LNCAP (cell line): ENCODE measurements at regions not wholly inside any gene's neighbourhood (a gene's known extent, or its start where the extent isn't known, plus 50 kb on each side); places are given as distances from the start of the nearest gene placed in this dataset.

Experiments
- CTCF ChIP-seq: fragments of 450-650 bp; IDR thresholded peaks from 2 replicates; pipeline ENCODE4 v1.5.1; 2017; ENCODE audit warnings: mild to moderate bottlenecking

DNA sequence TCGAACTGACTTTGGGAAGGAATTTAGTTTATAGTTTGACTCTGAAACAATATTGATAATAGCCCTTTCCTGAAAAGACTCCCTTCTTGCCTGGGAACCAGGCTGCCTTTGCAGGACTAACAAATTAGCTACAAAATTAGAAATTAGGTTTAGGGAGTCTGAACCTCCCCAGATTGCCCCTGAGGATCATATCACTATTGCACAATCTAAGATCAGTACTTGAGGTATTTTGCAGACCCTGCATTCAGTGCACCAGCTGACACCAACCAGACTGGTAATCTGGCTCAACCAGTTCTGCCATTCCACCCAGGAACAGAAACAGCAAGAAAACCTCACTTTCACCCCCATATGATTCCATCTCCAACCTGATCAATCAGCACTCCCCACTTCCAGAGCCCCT lies 131.8 kb upstream of the GALNT5 start:
- TF ChIP-seq CTCF, result no peak

- no peak for TF ChIP-seq CTCF
These were observed 130.1 kb upstream of the GALNT5 start for GRCh38 chr2:157127249-157128012.

GRCh38 chr2:157143901-157144300 lies 113.6 kb upstream of the GALNT5 start:
- TF ChIP-seq CTCF, result no peak

- TF ChIP-seq CTCF, result no peak
These were observed 108.2 kb upstream of the GALNT5 start for GRCh38 chr2:157149270-157149669.

DNA sequence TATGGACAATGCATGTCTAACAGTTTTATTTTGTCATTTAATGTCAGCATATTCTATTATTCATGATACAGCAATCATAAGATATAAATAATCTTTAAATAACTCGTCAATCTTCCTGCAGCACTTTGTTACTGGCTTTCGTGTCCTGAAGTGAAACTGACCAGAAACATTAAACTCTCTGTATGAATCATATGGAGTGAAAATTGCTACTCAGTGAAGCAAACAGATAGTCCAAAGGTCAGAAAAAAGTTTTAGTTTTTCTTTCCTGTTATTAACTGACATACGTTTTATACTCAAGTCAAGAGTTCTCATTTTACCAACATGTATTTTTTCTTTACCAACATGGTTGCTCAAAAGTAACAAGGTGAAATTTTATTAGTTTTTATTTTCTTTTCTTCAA lies 106.8 kb upstream of the GALNT5 start:
- no peak for TF ChIP-seq CTCF

DNA sequence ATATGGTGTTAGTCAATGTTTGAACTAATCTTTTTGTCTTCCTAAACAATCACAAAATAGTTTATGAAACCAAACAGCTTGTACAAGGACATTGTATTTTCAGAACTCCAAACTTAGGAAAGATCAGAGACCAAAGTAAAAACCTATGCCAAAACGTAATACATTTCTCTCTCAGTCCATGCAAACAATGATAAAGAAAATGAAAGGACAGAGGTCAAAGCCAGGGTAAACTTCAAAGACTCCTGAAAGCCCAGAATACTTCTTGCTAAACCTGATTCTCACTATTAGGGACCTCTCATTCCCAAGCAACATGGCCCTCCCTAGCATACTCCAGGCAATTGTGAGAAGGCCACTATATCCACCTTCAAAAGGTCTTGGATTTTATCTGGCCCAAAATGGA lies 105.1 kb upstream of the GALNT5 start:
- no peak for TF ChIP-seq CTCF

DNA sequence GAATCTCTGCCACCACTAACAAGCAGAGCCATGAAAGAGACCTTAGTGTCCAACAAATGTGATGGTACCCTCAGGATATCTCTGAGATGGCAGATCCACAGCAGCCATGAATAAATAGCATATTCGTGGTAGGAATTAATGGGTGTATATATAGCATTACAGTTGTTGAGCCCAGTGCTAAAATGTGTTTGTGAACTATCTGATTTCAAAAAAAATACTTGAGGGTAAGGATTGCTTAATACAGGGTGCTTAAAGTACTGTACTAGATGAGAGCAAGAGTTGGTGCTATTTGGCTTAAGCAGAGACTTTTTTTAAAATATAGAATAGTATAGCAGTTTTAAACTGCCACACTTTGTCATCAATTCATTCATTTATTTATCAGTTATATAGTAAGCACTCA lies 101.5 kb upstream of the GALNT5 start:
- TF ChIP-seq CTCF, result no peak

- no peak for TF ChIP-seq CTCF
These were observed 99.4 kb upstream of the GALNT5 start for GRCh38 chr2:157158111-157158510.
